Endothelial cell (in vitro differentiated cells): ENCODE measurements at regions not wholly inside any gene's neighbourhood (a gene's known extent, or its start where the extent isn't known, plus 50 kb on each side); places are given as distances from the start of the nearest gene placed in this dataset.

Experiments used
- DNase-seq: peaks from one replicate; pipeline ENCODE4 v3.0.0; 2021; ENCODE audit warnings: low spot score
- H3K27ac Mint-ChIP-seq: one replicate; pipeline ENCODE4 v1.8.0; 2021; ENCODE audit warnings: mixed read lengths, inconsistent platforms; ENCODE audit not compliant: unreplicated experiment
- H3K27me3 Mint-ChIP-seq: one replicate; pipeline ENCODE4 v1.8.0; 2021; ENCODE audit warnings: mild to moderate bottlenecking, moderate library complexity, mixed read lengths, inconsistent platforms; ENCODE audit not compliant: unreplicated experiment
- H3K36me3 Mint-ChIP-seq: one replicate; pipeline ENCODE4 v1.8.0; 2021; ENCODE audit warnings: mild to moderate bottlenecking, low read depth, mixed read lengths, inconsistent platforms; ENCODE audit not compliant: unreplicated experiment
- H3K4me1 Mint-ChIP-seq: one replicate; pipeline ENCODE4 v1.8.0; 2021; ENCODE audit warnings: mild to moderate bottlenecking, mixed read lengths, inconsistent platforms; ENCODE audit not compliant: unreplicated experiment
- H3K4me3 Mint-ChIP-seq: one replicate; pipeline ENCODE4 v1.8.0; 2021; ENCODE audit warnings: mild to moderate bottlenecking, mixed read lengths, inconsistent platforms; ENCODE audit not compliant: unreplicated experiment
- H3K9me3 Mint-ChIP-seq: one replicate; pipeline ENCODE4 v1.8.0; 2021; ENCODE audit warnings: mixed read lengths, inconsistent platforms; ENCODE audit not compliant: unreplicated experiment
- TF ChIP-seq, protein P1 (sequence below): fragments of 200-600 bp; sonication (generic); IDR thresholded peaks from one replicate; pipeline ENCODE4 v1.5.0; 2021; ENCODE audit warnings: antibody characterized with exemption; ENCODE audit not compliant: unreplicated experiment

GRCh38 chr22:47335460-47335859 is 573.0 kb downstream of the TBC1D22A start:
- TF ChIP-seq, protein P1, sequence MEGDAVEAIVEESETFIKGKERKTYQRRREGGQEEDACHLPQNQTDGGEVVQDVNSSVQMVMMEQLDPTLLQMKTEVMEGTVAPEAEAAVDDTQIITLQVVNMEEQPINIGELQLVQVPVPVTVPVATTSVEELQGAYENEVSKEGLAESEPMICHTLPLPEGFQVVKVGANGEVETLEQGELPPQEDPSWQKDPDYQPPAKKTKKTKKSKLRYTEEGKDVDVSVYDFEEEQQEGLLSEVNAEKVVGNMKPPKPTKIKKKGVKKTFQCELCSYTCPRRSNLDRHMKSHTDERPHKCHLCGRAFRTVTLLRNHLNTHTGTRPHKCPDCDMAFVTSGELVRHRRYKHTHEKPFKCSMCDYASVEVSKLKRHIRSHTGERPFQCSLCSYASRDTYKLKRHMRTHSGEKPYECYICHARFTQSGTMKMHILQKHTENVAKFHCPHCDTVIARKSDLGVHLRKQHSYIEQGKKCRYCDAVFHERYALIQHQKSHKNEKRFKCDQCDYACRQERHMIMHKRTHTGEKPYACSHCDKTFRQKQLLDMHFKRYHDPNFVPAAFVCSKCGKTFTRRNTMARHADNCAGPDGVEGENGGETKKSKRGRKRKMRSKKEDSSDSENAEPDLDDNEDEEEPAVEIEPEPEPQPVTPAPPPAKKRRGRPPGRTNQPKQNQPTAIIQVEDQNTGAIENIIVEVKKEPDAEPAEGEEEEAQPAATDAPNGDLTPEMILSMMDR: no peak
- DNase-seq: no peak
- H3K4me3 Mint-ChIP-seq: no peak overlapping the region
- H3K36me3 Mint-ChIP-seq: peaks cover 18% of the 10 kb centered on the region
- H3K27me3 Mint-ChIP-seq: peaks cover 5% of the 10 kb centered on the region
- no peaks in the 10 kb centered on the region for H3K4me1 Mint-ChIP-seq
- H3K27ac Mint-ChIP-seq: no peak overlapping the region
- H3K9me3 Mint-ChIP-seq: peaks cover 64% of the 10 kb centered on the region

GRCh38 chr22:47334601-47335000 is 572.2 kb downstream of the TBC1D22A start:
- H3K9me3 Mint-ChIP-seq: peaks cover 69% of the 10 kb centered on the region
- DNase-seq: no peak
- H3K4me1 Mint-ChIP-seq: no peaks in the 10 kb centered on the region
- peaks cover 23% of the 10 kb centered on the region for H3K36me3 Mint-ChIP-seq
- TF ChIP-seq, protein P1: no peak
- no peak overlapping the region for H3K27ac Mint-ChIP-seq
- no peak overlapping the region for H3K4me3 Mint-ChIP-seq
- peaks cover 9% of the 10 kb centered on the region for H3K27me3 Mint-ChIP-seq

- Mint-ChIP-seq H3K9me3 (peaks cover 75% of the 10 kb centered on the region), H3K27ac (no peak overlapping the region), H3K4me1 (no peaks in the 10 kb centered on the region), H3K4me3 (no peak overlapping the region), H3K36me3 (peaks cover 26% of the 10 kb centered on the region), H3K27me3 (peaks cover 11% of the 10 kb centered on the region)
- no peak for DNase-seq
- TF ChIP-seq, protein P1: no peak
Observed at GRCh38 chr22:47333625-47334024, 571.2 kb downstream of the TBC1D22A start.

DNA sequence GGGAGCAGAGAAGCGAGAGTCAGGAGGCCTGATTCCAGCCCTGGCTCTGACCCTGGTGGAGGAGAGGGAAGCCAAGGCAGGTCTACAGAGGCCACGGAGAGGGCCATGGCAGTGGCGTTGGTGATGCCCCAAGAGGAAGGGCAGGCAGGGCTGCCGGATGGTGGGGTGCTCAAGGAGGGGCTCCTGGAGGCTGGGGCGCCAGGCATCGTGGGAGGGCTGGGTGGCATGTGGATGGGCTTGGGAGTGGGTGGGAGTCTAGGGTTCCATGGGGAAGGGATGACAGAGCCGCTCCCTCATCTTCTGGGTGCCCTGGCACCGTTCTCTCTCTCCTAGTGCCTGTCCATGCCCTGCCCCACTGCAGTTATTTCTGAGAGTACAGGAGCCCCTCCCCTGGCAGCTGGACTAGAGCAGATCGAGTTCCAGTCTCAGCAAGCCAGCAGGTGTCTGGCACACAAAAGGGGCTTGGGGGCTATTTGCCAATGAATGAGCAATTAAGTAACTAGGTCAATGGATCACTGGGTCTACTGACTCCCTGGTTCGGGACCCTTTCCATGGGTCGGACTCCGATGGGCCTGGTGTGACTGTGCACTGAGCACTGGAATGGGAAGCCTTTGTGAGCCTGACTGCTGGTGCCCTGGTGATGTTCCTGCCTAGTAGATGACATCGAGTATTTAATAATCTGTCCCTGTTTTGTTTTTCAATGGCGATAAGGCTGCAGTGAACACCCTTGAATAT is 570.0 kb downstream of the TBC1D22A start:
- Mint-ChIP-seq H3K9me3 (peaks cover 70% of the 10 kb centered on the region), H3K27me3 (peaks cover 11% of the 10 kb centered on the region), H3K36me3 (peaks cover 26% of the 10 kb centered on the region), H3K27ac (no peak overlapping the region), H3K4me3 (no peak overlapping the region), H3K4me1 (no peaks in the 10 kb centered on the region)
- TF ChIP-seq, protein P1: no peak
- DNase-seq: no peak

DNA sequence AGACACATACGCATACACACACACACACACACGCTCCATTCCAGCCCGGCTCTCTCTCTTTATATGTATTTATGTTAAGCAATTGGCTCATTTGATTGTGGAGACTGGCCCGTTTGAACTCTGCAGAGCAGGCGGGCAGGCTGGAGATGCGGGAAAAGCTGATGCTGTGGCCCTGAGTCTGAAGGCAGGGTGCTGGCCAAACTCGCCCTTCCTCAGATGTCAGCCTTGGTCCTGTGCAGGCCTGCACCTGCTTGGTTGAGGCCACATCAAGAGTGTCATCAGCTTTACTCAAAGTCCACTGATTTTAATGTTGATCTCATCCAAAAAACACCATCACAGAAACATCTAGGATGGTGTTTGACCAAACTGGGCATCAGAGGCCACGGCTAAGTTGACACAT is 569.3 kb downstream of the TBC1D22A start:
- no peaks in the 10 kb centered on the region for H3K4me1 Mint-ChIP-seq
- no peak overlapping the region for H3K27ac Mint-ChIP-seq
- no peak for DNase-seq
- peaks cover 11% of the 10 kb centered on the region for H3K27me3 Mint-ChIP-seq
- H3K36me3 Mint-ChIP-seq: peaks cover 26% of the 10 kb centered on the region
- peaks cover 64% of the 10 kb centered on the region for H3K9me3 Mint-ChIP-seq
- TF ChIP-seq, protein P1: no peak
- no peak overlapping the region for H3K4me3 Mint-ChIP-seq
